Fibroblast of skin of right quadriceps (primary cell): ENCODE measurements at regions not wholly inside any gene's neighbourhood (a gene's known extent, or its start where the extent isn't known, plus 50 kb on each side); places are given as distances from the start of the nearest gene placed in this dataset.
A peak's percentile ranks its signal among the peaks of the same experiment; 100 is the strongest.
"Not testable (repeated sequence)": the region's sequence is repeated elsewhere in the genome, so short reads cannot be mapped to it uniquely, and the experiment has no call there.

Source experiments
- DNase-seq: peaks from one replicate; pipeline ENCODE4 v3.0.0-alpha.2; 2013

- peak; percentile 99 for DNase-seq
These were observed 233.8 kb downstream of the C7orf25 start for GRCh38 chr7:42677751-42678699.

- peak; percentile 35 for DNase-seq
These were observed 237.3 kb downstream of the C7orf25 start for GRCh38 chr7:42674541-42674940.

GRCh38 chr7:42673951-42674350 is 237.9 kb downstream of the C7orf25 start:
- no peak for DNase-seq

GRCh38 chr7:42672339-42672999 is 239.4 kb downstream of the C7orf25 start:
- DNase-seq = peak; percentile 35

- peak; percentile 80 for DNase-seq
These were observed 240.2 kb downstream of the C7orf25 start for GRCh38 chr7:42671627-42672026.

GRCh38 chr7:42666994-42667393 is 244.9 kb downstream of the C7orf25 start:
- no peak for DNase-seq

GRCh38 chr7:42662862-42663261 is 249.0 kb downstream of the C7orf25 start:
- DNase-seq = no peak

GRCh38 chr7:42661312-42661711 is 250.6 kb downstream of the C7orf25 start:
- peak; percentile 43 for DNase-seq

- no peak for DNase-seq
These were observed 261.2 kb downstream of the C7orf25 start for GRCh38 chr7:42650701-42651100.

- no peak for DNase-seq
These were observed 261.7 kb downstream of the C7orf25 start for GRCh38 chr7:42650171-42650570.

GRCh38 chr7:42645906-42646305 is 266.0 kb downstream of the C7orf25 start:
- DNase-seq = no peak

- no peak for DNase-seq
These were observed 269.2 kb downstream of the C7orf25 start for GRCh38 chr7:42642699-42643098.

GRCh38 chr7:42639930-42640329 is 271.9 kb downstream of the C7orf25 start:
- DNase-seq = peak; percentile 38

- not testable (repeated sequence) for DNase-seq
These were observed 275.5 kb downstream of the C7orf25 start for GRCh38 chr7:42636380-42636779.

GRCh38 chr7:42628054-42628453 is 283.8 kb downstream of the C7orf25 start:
- peak; percentile 53 for DNase-seq

- no peak for DNase-seq
These were observed 284.2 kb downstream of the C7orf25 start for GRCh38 chr7:42627626-42628025.

- DNase-seq = no peak
These were observed 284.8 kb downstream of the C7orf25 start for GRCh38 chr7:42627101-42627500.

- peak; percentile 51 for DNase-seq
These were observed 286.4 kb downstream of the C7orf25 start for GRCh38 chr7:42625421-42625820.

- peak; percentile 42 for DNase-seq
These were observed 287.4 kb downstream of the C7orf25 start for GRCh38 chr7:42624471-42624870.

GRCh38 chr7:42621543-42622219 is 290.2 kb downstream of the C7orf25 start:
- DNase-seq = no peak

- no peak for DNase-seq
These were observed 293.1 kb downstream of the C7orf25 start for GRCh38 chr7:42618651-42619360.

- DNase-seq = no peak
These were observed 293.9 kb downstream of the C7orf25 start for GRCh38 chr7:42617806-42618457.
